ENCODE measurements at regions not wholly inside any gene's neighbourhood (a gene's known extent, or its start where the extent isn't known, plus 50 kb on each side); places are given as distances from the start of the nearest gene placed in this dataset.
A peak's percentile ranks its signal among the peaks of the same experiment; 100 is the strongest.

DNA sequence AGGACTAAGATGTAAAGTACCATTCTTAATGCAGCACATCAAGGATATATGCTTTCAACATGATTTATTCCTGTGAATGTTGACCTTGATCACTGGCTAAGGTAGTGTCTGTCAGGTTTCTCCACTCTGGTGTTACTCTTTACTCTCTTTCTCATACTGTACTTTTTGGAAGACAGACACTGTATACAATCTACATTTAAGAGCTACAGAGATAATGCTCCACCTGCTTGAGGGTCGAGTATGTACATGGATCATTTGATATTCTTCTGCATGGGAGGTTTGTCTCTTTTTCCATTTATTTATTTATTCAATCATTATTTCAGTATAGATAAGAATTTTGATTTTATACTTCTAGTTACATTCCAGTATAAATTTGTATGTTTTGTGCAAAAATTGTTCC, 199.5 kb upstream of the RGPD4 start:
- no peak for DNase-seq
- peak in 1 of 7 experiments; percentile 20 for TF ChIP-seq CTCF (IDR thresholded peaks at IDR 0.05)
- no peak for TF ChIP-seq POLR2AphosphoS5 (IDR thresholded peaks at IDR 0.05)
- intact Hi-C loops (cut with DNase I; ENCODE audit: low total_unique reads), result no loop called here
- no peak overlapping the region for H3K4me3 ChIP-seq
- WGBS, 5 donors, result 28 to 78% (median 71%) methylated on average over 1 of the region's 1 CpG
- H3K27me3 ChIP-seq, result no peaks in the 10 kb centered on the region
- peaks cover 0 to 29% (median 10%) of the 10 kb centered on the region in 4 donors for H3K9me3 ChIP-seq
- no peaks in the 10 kb centered on the region for H3K36me3 ChIP-seq
- no peaks in the 10 kb centered on the region for H3K4me1 ChIP-seq
- no peak overlapping the region for H3K27ac ChIP-seq

- Histone ChIP-seq H3K27ac (no peak overlapping the region), H3K9me3 (peaks cover 0 to 29% (median 10%) of the 10 kb centered on the region in 4 donors), H3K4me3 (no peak overlapping the region), H3K4me1 (no peaks in the 10 kb centered on the region), H3K36me3 (no peaks in the 10 kb centered on the region), H3K27me3 (no peaks in the 10 kb centered on the region)
- WGBS, 5 donors, result 88 to 95% (median 91%) methylated on average over 3 of the region's 3 CpGs
- no peak for TF ChIP-seq POLR2A (IDR thresholded peaks at IDR 0.05)
- no peak for TF ChIP-seq POLR2AphosphoS5 (IDR thresholded peaks at IDR 0.05)
- no peak for TF ChIP-seq CTCF (IDR thresholded peaks at IDR 0.05)
- TF ChIP-seq EP300 (IDR thresholded peaks at IDR 0.05), result no peak
- intact Hi-C loops (cut with DNase I; ENCODE audit: low total_unique reads), result no loop called here
- DNase-seq, result no peak
These were observed 198.8 kb upstream of the RGPD4 start for GRCh38 chr2:107627926-107628325.

DNA sequence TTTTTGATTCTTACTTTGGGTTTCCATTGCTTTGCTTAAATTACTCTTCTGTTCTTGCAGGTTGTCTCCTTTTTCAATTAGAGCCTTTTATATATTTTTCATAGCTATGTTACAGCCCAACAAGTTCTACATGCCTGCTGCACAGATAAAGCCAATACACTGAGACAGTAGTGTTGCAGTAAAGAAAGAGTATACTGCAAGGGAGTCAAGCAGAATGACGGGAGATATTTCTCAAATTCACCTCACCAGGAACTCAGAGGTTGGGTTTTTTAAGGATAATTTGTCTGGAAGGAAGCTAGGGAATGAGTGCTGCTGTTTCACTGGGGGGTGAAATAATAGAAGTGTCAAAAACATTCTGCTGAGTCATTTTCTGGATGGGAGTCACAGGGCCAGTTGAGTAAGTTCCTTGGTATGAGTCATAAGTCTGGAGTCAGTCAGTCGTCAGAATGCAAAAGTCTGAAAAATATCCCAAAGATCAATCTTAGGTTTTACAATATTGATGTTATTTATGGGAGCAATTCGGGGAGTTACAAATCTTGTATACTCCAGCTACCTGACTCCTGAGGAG, 193.0 kb upstream of the RGPD4 start:
- H3K27ac ChIP-seq, result no peak overlapping the region
- H3K36me3 ChIP-seq, result no peaks in the 10 kb centered on the region
- no peaks in the 10 kb centered on the region for H3K4me1 ChIP-seq
- H3K4me3 ChIP-seq, result no peak overlapping the region
- no peaks in the 10 kb centered on the region for H3K27me3 ChIP-seq
- peaks cover 0 to 24% (median 9%) of the 10 kb centered on the region in 4 donors for H3K9me3 ChIP-seq
- no peak for DNase-seq
- 81 to 86% (median 83%) methylated on average over 3 of the region's 3 CpGs for WGBS, 5 donors
- TF ChIP-seq EP300 (IDR thresholded peaks at IDR 0.05) (no peak), CTCF (IDR thresholded peaks at IDR 0.05) (no peak), POLR2A (IDR thresholded peaks at IDR 0.05) (no peak), POLR2AphosphoS5 (IDR thresholded peaks at IDR 0.05) (no peak)
- intact Hi-C loops (cut with DNase I; ENCODE audit: low total_unique reads), result no loop called here

- Histone ChIP-seq H3K9me3 (peaks cover 0 to 19% (median 8%) of the 10 kb centered on the region in 4 donors), H3K27ac (no peak overlapping the region), H3K36me3 (no peaks in the 10 kb centered on the region), H3K4me3 (no peak overlapping the region), H3K4me1 (no peaks in the 10 kb centered on the region), H3K27me3 (no peaks in the 10 kb centered on the region)
- intact Hi-C loops (cut with DNase I; ENCODE audit: low total_unique reads), result no loop called here
- whole genome bisulfite sequencing, 5 donors, result 86 to 100% (median 97%) methylated on average over 1 of the region's 1 CpG
- no peak for DNase-seq
- TF ChIP-seq CTCF (IDR thresholded peaks at IDR 0.05) (no peak), POLR2AphosphoS5 (IDR thresholded peaks at IDR 0.05) (no peak), EP300 (IDR thresholded peaks at IDR 0.05) (no peak), POLR2A (IDR thresholded peaks at IDR 0.05) (no peak)
These were observed 192.5 kb upstream of the RGPD4 start for GRCh38 chr2:107634172-107634571.

Data from stomach (tissue), 8 donors.